ENCODE measurements at regions not wholly inside any gene's neighbourhood (a gene's known extent, or its start where the extent isn't known, plus 50 kb on each side); places are given as distances from the start of the nearest gene placed in this dataset.

DNA sequence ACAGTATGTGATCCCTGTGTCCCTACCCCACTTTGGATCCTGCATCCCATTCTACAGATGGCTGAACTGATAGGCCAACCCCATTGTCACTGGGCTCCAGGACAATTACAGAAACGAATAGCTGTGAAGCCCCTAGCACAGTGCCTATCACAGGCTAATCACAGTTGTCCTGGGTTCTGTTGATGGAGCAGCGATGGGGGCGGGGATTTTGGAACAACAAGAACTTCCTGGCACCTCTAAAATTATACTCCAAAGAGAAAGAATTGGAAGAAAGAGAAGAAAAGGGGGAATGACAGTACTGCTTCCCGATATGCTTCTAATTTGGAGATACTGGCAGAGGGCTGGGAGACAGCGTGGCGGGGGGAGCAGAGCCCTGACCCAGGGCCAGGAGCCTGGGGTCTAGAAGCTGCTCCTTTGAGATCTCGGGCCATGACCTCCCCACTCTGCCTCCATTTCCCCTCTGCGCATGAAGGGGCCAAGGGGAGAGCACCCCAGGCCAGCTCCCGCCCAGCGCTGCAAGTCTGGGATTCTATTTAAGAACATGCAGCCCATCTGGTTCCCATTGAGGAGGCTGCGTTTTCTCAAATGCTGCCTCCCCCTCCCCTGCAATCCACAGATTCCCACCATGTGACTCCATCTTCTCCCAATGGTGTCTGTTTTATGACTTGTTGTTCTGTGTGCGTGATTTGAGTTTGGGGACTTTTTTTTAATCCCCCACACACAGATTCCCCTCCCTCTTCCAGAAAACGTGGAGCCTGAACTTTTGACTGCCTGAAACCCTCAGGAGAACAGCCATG, 202.7 kb downstream of the CYP26B1 start:
- TF ChIP-seq POLR2A (IDR thresholded peaks at IDR 0.05), result no peak
- TF ChIP-seq, protein P1, sequence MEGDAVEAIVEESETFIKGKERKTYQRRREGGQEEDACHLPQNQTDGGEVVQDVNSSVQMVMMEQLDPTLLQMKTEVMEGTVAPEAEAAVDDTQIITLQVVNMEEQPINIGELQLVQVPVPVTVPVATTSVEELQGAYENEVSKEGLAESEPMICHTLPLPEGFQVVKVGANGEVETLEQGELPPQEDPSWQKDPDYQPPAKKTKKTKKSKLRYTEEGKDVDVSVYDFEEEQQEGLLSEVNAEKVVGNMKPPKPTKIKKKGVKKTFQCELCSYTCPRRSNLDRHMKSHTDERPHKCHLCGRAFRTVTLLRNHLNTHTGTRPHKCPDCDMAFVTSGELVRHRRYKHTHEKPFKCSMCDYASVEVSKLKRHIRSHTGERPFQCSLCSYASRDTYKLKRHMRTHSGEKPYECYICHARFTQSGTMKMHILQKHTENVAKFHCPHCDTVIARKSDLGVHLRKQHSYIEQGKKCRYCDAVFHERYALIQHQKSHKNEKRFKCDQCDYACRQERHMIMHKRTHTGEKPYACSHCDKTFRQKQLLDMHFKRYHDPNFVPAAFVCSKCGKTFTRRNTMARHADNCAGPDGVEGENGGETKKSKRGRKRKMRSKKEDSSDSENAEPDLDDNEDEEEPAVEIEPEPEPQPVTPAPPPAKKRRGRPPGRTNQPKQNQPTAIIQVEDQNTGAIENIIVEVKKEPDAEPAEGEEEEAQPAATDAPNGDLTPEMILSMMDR (IDR thresholded peaks at IDR 0.05), result no peak
